Fibroblast of villous mesenchyme (primary cell): ENCODE measurements at regions not wholly inside any gene's neighbourhood (a gene's known extent, or its start where the extent isn't known, plus 50 kb on each side); places are given as distances from the start of the nearest gene placed in this dataset.
A peak's percentile ranks its signal among the peaks of the same experiment; 100 is the strongest.

Experiments used
- DNase-seq: peaks from one replicate; pipeline ENCODE4 v3.0.0-alpha.2; 2010; ENCODE audit warnings: low read depth
- H3K4me3 ChIP-seq: 2 replicates; pipeline ENCODE4 v1.5.1; 2011; ENCODE audit warnings: low read depth, mild to moderate bottlenecking, low read length
- TF ChIP-seq, protein P1 (sequence below): IDR thresholded peaks from 2 replicates; pipeline ENCODE4 v1.5.1; 2012; ENCODE audit warnings: low read depth, mild to moderate bottlenecking, low read length; ENCODE audit not compliant: insufficient read depth

DNA sequence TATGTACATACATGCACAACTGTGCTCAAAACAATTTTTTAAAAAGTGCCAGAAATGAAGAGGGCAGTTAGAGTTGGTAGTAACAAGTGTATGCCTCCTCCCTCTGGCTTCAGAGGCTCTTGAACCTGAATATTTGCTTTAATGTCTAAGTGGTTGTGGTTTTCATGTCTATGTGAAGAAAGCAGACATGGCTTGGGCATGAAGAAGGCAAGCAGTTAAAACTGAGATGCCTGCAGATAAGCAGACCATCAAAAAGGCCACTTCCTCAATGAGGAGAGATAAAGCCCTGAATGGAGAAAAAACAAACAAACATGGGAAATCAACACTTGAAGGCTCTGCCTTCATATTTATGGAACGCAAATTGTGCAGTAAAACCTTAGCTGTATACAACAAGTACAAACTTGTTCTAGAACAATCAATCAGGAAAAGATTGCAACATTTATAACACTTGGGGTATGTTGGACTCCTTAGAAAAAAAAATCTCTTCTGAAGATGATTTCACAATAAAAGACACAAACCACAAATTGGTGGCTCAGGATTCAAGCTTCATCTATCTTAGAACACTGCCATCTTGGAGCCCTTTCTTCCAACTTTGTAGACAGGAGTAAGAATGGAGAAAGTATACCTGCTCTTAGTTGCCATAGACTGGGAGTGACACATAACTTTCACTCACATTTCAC is 52.7 kb upstream of the PLA2G4A start:
- no peak overlapping the region for H3K4me3 ChIP-seq
- TF ChIP-seq, protein P1, sequence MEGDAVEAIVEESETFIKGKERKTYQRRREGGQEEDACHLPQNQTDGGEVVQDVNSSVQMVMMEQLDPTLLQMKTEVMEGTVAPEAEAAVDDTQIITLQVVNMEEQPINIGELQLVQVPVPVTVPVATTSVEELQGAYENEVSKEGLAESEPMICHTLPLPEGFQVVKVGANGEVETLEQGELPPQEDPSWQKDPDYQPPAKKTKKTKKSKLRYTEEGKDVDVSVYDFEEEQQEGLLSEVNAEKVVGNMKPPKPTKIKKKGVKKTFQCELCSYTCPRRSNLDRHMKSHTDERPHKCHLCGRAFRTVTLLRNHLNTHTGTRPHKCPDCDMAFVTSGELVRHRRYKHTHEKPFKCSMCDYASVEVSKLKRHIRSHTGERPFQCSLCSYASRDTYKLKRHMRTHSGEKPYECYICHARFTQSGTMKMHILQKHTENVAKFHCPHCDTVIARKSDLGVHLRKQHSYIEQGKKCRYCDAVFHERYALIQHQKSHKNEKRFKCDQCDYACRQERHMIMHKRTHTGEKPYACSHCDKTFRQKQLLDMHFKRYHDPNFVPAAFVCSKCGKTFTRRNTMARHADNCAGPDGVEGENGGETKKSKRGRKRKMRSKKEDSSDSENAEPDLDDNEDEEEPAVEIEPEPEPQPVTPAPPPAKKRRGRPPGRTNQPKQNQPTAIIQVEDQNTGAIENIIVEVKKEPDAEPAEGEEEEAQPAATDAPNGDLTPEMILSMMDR, result no peak
- peak; percentile 21 for DNase-seq

DNA sequence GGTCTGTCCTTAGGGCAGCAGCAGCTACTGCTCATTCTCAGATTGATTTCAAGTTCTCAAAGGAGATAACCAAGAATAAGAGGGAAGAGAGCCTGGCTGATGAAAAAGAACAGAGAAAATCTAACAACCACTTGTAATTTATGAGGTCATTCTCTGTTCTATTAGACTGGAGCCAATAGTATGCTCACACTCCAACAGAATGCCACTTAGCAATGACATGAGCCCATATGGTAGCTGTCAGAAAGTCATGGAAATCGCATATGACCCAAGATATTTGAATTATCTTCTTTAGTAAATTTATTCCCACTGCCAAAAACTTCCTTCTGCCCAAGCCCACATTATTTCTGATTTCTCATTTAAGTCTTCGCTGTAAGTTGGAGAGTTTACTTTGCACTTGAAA is 53.7 kb upstream of the PLA2G4A start:
- TF ChIP-seq, protein P1, result no peak
- no peak for DNase-seq
- H3K4me3 ChIP-seq, result no peak overlapping the region

DNA sequence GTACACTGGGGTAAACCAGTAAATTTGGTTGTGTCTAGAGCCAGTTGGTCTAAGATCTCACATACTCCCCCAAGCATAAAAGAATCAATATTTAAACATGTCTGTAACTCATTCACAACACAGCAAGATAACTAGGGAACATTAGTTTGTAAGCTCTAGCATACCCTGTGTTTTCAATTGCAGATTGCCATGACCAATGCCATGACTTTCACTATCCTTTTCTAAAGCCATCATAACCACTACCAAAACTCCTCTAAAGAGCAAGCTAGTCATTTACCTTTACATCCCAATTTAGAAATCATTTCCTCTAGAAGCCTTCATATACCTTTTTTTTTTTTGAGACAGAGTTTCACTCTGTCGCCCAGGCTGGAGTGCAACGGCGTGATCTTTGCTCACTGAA is 56.5 kb upstream of the PLA2G4A start:
- no peak for DNase-seq
- TF ChIP-seq, protein P1, result no peak
- no peak overlapping the region for H3K4me3 ChIP-seq

DNA sequence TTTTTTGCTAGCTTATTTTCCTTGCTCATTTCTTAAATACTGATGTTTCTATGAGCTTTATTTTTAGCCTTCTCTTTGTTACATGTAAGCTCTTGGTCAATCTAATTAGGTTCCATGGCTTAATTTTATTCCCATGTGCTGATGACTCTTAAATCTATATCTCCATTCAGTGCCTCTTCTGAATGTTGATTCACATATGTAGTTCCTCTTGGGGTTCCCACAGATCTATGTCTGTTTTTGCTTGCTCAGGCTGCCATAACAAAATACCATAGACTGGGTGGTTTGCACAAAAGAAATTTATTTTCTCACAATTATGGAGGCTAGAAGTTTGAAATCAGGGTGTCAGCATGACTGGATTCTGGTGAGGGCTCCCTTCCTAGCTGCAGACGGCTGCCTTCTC is 58.3 kb upstream of the PLA2G4A start:
- TF ChIP-seq, protein P1, result no peak
- H3K4me3 ChIP-seq, result no peak overlapping the region
- no peak for DNase-seq

DNA sequence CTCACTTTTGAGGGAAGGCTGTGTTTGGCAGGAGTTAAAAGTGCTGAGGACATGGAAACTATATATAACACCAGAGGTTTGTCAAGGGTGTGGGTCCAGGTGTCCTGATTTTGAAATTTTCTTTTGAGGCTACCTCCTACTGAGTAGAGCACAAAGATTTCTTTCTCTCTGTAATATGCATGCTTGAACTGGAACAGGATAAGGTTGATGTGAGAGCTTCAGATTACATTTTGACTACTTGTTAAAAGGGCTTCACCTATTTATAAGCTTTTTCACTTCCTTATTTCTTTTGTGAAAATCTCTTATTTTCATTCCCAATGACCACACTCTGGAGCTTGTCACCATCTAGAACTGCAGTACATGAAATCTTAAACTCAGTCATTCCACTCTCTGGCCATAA is 59.8 kb upstream of the PLA2G4A start:
- TF ChIP-seq, protein P1, result no peak
- DNase-seq, result no peak
- no peak overlapping the region for H3K4me3 ChIP-seq

DNA sequence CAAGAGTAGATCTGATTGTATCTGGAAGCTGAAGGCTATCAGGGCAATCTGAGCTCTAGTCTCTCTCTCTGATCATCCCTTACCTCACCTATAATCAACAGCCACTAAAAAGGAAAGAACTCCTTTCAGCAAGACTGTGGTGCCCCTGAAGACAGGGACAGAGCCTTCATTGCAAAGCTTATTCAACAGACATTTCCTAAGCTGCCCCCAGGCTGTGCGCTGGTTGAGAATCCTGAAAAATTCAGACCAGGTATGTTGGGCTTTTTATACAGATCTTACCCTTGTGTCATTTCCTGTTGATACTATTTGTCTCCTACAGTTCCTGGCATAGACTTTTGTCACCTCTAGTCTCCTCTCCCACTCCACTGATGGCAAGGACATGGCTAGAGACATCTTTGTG is 63.3 kb upstream of the PLA2G4A start:
- H3K4me3 ChIP-seq, result no peak overlapping the region
- no peak for DNase-seq
- TF ChIP-seq, protein P1, result no peak

DNA sequence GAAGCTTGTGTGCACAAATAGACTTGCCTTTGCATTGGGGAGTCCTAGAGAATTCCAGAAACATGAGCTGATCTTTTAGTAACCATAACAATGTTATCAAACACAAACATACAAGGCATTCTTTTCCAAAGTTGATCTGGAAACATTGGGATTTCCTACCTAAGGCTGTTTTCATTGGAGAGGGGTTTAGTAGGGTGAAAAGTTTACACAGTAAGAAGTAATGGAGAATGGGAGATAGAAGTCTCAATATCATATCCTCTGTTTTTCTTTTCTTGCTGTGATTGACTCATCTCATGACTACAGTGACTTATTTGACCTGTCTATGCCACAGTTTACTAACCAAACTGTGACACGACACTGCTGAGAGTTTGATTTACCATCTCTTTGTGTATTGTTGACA is 65.6 kb upstream of the PLA2G4A start:
- DNase-seq, result peak; percentile 5
- H3K4me3 ChIP-seq, result no peak overlapping the region
- TF ChIP-seq, protein P1, result no peak
